ENCODE measurements at regions not wholly inside any gene's neighbourhood (a gene's known extent, or its start where the extent isn't known, plus 50 kb on each side); places are given as distances from the start of the nearest gene placed in this dataset.
"Not testable (repeated sequence)": the region's sequence is repeated elsewhere in the genome, so short reads cannot be mapped to it uniquely, and the experiment has no call there.

GRCh38 chr3:94716326-94717018 lies 653.6 kb downstream of the NSUN3 start:
- peak in 1 of 2 experiments; percentile 18 for DNase-seq

GRCh38 chr3:94734206-94734605 lies 671.3 kb downstream of the NSUN3 start:
- DNase-seq = no peak

- DNase-seq = no peak
Measured at GRCh38 chr3:94735354-94735753, 672.5 kb downstream of the NSUN3 start.

DNA sequence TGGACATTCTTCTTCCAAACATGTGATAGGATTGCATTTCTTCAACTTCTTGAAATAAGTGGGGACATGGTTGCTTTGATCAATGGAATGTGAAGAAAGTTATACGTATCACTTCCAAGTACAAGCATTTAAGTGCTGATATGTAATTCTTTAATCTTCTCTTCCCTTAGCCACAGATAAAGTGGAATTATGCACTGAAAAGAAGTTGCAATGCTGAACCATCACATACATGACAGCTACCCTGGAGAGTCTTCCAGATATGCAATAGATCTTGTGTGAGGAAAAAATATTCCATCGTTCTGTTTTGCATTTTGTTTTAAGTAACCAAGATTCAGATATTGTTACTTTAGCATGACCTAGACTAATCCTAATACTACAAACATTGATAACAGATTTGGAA lies 674.3 kb downstream of the NSUN3 start:
- DNase-seq = no peak

DNA sequence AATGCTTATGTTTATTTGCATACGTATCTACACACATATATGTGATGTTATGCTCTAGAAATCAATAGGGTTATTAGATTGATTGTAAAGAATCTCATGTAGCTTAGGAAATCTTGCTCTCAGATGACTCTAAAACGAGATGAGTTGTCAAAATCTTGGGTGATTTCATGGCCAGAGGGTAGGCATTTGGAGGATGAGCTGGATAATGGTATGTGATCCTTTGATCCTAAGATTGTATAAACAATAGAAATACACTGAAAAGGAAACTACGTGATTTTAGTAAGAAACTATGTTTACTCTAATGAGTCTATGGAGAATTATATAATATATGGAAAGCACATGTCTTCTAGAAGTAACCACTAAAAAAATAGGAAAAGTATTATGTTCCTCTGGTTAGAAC lies 676.6 kb downstream of the NSUN3 start:
- DNase-seq = no peak

DNA sequence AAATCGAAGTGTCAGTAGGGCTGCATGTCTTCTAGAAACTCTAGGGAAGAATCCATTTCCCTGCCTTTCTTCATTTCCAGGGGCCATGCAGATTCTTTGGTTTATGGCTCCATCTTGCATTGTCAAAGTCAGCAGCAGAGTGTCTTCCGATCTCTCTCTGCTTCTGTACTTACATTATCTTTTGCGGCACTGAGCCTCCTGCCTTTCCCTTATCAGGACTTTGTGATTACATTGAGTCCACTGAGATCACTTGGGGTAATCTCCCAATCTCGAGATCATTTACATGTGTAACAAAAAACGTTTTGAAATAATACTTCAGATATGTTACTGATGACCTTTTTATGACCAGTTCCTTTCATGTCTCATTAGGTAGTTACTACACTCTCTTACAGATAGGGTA lies 695.9 kb downstream of the NSUN3 start:
- DNase-seq = no peak

- DNase-seq = no peak
Measured at GRCh38 chr3:94772402-94772801, 709.5 kb downstream of the NSUN3 start.

- peak in 1 of 2 experiments; percentile 46 for DNase-seq
Measured at GRCh38 chr3:94775746-94776145, 712.9 kb downstream of the NSUN3 start.

GRCh38 chr3:94776401-94776915 lies 713.6 kb downstream of the NSUN3 start:
- DNase-seq = no peak

DNA sequence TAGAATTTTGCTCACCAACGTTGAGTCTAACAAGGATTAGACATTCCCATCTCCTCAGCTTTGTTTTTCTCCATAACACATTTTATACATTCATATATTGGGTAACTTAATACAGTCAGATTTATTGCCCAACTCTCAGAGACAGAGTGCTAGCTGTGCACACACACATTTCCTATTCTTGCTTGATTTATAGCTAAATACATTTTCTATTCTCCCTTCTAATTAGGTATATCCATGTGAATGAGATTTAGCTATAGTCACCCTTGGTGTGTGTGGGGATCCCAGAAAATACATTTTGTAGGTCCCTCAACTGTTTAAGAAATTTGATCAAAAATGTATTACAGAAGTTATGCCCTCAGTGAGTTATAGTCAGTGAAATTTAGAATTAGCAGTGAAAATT lies 715.4 kb downstream of the NSUN3 start:
- no peak for DNase-seq

DNA sequence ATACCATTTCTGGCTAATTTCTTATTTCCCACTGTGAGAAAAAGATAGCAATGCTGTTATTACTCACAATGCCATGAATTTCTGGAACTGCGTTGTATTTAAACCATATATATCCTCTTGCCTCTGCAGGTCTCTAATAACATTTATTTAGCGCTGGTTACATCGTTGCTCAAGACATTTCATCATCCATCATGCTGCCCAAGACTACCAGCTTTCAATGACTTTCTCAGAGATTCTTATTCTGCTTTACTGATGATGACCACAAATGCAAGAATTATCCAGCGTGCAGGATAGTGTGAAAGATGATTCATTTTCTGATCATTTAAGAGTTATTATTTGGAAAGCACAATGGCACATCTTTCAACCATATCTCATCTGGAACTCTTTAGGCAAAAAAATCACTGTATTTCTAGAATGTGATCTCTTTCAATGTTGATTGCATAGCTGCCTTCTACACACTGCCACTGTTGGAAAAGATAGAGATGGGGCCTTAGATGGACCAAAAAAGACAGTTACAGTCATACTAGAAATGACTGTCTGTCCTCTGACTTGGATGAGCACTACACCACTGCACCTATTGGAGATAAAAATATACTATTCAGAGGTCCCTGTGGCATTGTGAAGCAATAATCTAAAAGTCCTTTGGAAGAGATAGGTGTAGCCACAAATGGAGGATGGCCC lies 716.1 kb downstream of the NSUN3 start:
- DNase-seq = no peak

DNA sequence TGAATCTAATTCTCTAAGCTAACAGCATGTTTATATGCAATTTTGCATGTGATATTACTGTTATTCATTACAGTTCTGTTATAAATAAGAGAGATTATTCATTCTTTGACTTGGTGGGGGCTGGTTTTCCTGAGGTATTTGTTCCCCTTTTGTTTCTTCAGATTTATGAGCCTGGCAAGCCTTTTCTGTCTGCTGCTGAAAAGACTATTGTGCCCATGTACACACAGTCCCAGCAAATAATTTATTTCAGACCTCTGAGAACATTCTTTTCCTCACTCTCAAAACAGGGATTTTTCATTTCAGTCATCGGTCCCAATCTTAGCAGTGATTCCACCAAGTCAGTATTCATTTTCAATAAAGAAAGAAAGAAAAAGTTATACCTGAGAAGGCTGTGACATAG lies 716.8 kb downstream of the NSUN3 start:
- DNase-seq = no peak

DNA sequence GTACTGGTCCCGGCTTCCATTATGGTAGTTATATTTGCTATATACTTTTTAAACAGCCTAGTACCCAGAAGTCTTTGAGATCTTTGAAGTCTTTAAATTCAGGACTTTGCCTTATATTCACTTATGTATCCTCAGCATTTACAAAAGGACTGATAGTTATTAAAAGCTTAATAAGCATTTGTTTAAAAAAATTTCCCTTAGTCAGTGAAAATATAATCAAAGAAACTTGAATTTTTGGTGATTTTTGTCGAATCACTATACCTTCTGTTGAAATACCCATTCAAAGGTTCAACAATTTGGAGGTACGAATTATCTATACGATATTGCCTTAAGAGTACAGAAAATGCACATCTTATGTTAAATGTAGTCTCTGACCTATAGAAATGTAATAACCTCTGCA lies 721.4 kb downstream of the NSUN3 start:
- no peak for DNase-seq

- no peak for DNase-seq
Measured at GRCh38 chr3:94787066-94787465, 724.2 kb downstream of the NSUN3 start.

GRCh38 chr3:94787734-94788270 lies 724.9 kb downstream of the NSUN3 start:
- DNase-seq = no peak

- DNase-seq = no peak
Measured at GRCh38 chr3:94794563-94794962, 731.7 kb downstream of the NSUN3 start.

DNA sequence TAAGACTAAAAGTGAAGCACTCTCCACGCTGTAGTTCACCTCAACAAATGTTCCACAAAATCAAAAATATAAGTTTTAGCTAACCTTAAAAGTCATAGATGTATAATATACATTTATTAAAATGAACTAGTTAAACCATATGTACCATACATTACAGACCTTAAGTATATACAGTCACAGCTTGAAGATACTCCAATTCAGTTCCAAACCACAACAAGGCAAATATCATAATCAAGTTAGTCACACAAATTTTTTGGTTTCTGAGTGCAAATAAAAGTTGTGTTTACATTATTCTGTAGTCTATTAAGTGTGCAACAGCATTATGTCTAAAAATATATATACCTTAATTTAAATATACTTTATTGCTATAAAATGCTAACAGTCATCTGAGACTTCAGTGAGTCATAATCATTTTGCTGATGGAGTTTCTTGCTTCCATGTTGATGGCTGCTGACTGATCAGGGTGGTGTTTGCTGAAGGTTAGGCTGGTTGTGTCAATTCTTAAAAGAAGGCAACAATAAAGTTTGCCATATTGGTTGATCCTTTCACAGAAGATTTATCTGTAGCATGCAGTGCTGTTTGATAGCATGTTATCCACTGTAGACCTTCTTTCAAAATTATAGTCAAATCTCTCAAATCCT lies 736.7 kb downstream of the NSUN3 start:
- DNase-seq = no peak

DNA sequence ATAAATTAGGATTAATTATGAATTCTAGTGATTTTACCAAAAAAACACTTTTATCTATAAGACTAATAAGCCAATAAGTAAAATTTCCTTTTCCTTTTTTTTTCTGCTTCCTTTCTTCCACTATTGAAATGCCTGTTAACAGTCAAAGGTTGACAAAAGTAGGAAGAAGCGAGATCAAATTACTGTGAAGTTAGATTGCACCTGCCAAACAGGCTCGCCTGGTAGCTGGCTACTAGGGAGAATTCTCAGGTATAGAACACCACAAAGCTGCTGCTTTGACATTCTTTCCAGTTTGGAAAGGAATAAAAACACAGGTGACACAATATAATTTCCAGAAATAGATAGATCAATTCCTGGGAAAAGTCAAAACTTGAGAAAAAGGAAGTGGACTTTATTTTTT lies 749.0 kb downstream of the NSUN3 start:
- no peak for DNase-seq

- no peak for DNase-seq
Measured at GRCh38 chr3:94821241-94821640, 758.4 kb downstream of the NSUN3 start.

DNA sequence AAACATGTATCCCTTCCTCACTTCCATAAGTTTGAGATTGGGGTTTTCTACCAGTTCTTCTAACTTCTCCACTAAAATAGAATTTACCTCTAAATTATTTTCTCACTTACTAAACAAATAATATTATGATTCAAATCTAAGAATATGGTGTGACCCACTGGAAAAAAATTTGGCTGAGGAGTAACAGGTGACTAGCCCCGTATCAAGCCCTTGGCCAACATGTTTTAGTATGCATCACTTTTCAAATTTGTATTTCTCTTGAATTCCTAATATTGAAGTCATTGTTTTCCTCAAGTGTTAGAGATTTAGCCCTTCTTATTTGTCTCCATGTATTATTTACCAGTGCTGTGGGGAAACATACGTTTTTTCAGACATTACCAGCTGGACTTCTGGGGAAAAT lies 759.4 kb downstream of the NSUN3 start:
- DNase-seq = no peak

- DNase-seq = not testable (repeated sequence)
Measured at GRCh38 chr3:94846251-94846650, 783.4 kb downstream of the NSUN3 start.

DNA sequence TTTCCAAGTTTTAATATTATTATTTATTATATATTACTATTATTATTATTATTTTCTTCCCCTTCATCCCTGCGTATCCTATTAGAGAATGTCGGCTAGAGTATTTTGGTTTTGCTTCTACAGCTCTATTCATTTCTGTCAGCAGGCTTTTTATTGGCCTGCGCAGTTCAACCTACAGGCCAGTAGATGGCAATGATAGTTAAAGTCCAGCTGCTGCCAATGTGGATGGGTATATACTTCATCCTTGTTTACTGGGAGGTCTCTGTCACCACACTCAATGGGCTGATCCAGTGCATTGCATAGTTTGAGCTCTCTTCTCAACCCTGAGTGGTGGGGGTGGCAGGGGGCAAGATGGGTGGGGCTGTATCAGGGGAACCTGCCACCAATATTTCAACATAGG lies 799.8 kb downstream of the NSUN3 start:
- DNase-seq = no peak

- DNase-seq = no peak
Measured at GRCh38 chr3:94869059-94869547, 806.2 kb downstream of the NSUN3 start.

GRCh38 chr3:94873751-94874150 lies 810.9 kb downstream of the NSUN3 start:
- DNase-seq = no peak
